NOMO-1 (cell line): ENCODE measurements at regions not wholly inside any gene's neighbourhood (a gene's known extent, or its start where the extent isn't known, plus 50 kb on each side); places are given as distances from the start of the nearest gene placed in this dataset.
A peak's percentile ranks its signal among the peaks of the same experiment; 100 is the strongest.

ENCODE experiments used
- DNase-seq, 2 experiments: peaks; one replicate each; lab custom pipeline; 2025; ENCODE audit not compliant: unreplicated experiment in 2 of 2; lab: John Stamatoyannopoulos, UW

DNA sequence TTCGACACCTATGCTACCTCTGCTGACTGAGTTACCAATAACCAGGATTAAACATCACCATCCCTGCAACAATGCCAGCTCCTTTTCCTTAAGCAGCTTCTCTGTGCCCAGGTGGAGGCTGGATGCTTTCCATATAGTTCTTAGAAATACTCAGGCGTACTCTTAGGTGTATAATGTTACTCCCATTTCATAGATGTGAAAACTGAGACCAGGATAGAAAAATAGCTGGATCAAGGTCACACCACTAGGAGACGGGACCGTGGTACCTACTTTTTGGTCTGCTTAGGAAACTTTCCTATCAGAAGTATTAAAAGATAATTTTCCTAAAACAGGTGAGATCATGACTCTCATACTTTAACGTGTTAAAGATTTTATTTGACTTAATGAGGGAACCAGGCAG lies 141.7 kb upstream of the RPL38 start:
- no peak for DNase-seq

- no peak for DNase-seq
Measured at GRCh38 chr17:74062234-74062633, 141.2 kb upstream of the RPL38 start.

DNA sequence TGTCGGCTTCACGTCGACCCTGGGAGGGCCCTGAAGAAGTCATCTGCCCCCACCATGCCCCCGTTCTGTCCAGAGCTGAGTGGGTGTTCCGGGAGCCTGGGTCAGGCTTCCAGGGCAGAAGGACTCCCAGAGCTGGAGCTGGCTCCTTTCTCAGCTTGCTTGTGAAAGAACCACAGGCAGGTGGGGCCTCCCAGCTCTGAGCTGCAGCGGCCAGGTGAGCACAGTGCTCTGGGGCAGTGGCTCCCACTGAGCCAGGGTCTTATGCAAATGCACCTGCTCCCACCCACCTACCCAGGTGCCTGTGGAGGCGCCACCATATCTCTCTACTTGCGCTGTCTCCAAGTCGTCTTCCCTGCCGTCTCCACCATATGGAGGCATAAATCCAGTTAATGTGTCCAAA lies 140.0 kb upstream of the RPL38 start:
- no peak for DNase-seq

GRCh38 chr17:74070374-74070773 lies 133.1 kb upstream of the RPL38 start:
- no peak for DNase-seq

- DNase-seq = no peak
Measured at GRCh38 chr17:74070998-74071679, 132.3 kb upstream of the RPL38 start.

GRCh38 chr17:74072340-74072739 lies 131.1 kb upstream of the RPL38 start:
- no peak for DNase-seq

- no peak for DNase-seq
Measured at GRCh38 chr17:74076446-74076845, 127.0 kb upstream of the RPL38 start.

DNA sequence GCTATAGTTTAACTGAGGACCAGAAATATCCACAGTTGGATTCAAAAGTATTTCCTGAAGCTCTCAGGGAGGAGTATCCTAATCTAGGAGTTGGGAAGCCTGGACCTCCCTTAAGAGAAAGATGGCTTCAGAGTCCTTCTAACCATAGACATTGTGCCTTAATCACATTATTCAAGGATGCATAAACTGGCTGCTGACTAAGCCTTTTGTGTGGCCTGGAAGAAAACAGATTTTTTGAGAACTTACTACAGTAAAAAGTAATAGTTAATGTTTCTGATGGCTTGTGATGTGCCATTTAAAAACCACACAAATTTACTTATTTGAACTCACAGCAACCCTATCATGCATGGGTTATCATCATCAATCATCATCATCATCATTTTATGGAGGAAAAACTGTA lies 126.2 kb upstream of the RPL38 start:
- no peak for DNase-seq

DNA sequence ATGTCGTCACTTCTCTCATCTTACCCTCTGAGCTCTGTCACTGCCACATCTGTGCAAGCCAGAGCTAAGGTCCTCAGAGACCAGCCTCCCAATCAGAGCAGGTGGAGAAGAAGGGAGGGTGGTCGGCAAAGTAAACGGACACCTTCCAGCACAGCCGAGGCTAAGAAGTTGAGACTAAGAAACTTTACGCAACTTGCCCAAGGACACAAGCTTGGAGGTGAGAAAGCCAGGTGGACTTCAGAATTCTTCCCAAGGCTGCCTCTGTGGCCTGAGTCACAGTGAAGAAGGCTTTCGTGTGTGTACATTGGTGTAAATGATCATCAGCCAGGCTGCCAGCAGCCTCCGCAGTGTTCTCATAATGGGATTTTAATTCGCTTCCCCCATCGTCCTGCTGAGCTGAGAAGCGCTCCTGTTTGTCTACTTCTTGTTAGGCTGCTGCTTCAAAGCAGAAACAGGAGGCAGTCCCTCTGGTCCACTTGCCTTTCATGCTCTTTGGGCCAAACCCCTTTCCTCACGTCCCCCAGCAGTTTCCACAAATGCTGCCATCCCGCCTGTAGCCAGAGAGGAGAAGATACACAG lies 125.0 kb upstream of the RPL38 start:
- no peak for DNase-seq

- no peak for DNase-seq
Measured at GRCh38 chr17:74079537-74080300, 123.8 kb upstream of the RPL38 start.

GRCh38 chr17:74080656-74081582 lies 122.6 kb upstream of the RPL38 start:
- DNase-seq = no peak

- DNase-seq = no peak
Measured at GRCh38 chr17:74082886-74083285, 120.6 kb upstream of the RPL38 start.

GRCh38 chr17:74083321-74083720 lies 120.2 kb upstream of the RPL38 start:
- no peak for DNase-seq

GRCh38 chr17:74085434-74085833 lies 118.0 kb upstream of the RPL38 start:
- no peak for DNase-seq

DNA sequence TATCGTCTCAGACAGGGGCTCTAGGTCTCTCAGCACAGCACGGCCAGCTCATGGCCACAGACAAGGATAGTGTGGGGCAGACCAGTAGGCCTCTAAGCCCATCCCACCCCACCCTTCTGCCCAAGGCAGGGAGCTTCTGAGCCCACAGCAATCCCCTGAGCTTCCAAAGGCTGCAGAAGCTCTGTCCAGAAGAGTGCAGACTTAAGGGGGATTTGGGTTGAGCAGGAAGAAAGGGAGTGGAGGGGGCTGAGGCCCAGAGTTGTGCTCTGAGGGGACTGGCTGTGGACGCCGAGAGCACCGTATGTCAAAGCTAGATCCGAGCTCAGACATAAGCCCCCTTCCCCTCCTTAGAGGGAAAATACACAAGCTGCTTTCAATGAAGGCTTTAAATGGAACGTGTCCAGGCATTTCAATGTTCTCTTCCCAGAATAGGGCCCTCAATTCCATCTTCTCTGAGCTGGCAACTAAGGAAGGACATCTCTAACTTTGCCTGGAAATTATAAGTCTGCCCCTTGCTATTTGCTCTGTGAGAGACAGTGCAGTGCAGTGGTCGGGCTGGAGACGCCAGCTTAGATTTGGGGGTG lies 116.4 kb upstream of the RPL38 start:
- DNase-seq = no peak

DNA sequence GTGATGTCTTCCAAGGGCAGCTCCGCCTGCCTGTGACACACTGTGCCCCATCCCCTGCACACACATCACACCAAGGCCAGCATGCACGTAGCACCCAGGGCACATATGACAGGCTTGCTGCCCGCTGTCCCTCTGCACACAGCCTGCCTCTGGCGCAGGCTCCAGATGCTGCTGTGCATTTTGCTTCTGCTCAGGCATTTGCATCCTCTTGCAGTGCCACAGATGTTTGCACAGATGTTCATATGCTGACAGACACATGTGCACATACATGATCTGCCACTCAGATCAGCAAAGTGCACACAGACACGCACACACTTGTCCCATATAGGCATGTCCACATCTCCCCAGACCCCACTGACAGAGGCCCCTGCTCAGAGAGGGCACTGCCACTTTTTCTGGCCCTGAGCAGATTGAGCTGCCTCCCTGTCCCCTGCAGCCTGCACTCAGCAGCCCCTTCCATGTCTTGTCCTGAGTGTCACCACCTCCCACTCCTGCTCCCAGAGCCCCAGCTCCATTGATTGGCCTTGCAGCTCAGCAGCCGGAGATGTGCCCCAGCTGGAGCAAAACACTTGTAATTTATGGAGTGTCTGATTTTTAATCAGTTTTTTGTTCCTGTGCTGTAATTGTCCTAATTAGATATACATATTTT lies 115.1 kb upstream of the RPL38 start:
- no peak for DNase-seq

DNA sequence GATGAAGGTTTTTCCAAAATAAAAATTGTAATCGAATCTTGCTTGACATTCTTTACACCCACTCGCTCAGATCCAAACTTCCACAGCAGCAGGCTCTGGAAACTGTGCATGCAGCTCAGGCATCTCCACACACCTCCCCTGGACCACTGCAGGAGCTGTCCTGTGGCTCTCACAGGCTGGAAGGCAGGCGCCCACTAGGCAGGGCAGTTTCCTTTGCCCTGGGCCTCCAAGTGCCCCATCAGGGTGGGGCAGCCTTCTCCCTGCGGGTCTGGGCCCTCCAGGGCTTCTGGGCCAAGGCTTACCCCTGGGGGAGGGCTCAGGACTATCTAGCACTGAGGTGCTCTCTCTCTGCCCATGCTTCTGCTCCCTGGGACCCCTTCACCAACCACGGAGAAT lies 114.5 kb upstream of the RPL38 start:
- DNase-seq = no peak

DNA sequence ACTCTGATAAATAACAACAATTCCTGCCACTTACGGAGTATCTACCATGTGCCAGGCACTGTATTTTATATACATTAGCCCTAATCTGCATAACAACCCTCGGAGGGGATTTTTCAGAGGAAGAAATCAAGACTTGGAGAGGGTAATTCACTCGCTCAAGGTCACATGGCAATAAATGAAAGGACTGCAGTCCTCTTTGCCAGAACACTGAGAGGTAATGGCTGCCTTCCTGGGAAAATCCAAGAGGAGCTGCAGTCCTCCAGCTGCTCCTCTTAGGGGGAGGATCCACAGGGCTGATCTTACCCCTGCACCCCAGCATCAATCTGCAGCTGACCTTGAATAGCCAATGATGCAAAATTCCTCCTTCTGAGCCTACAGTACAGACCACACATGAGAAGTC lies 114.1 kb upstream of the RPL38 start:
- DNase-seq = no peak

GRCh38 chr17:74089869-74090464 lies 113.5 kb upstream of the RPL38 start:
- peak; percentile 6 to 7 for DNase-seq

DNA sequence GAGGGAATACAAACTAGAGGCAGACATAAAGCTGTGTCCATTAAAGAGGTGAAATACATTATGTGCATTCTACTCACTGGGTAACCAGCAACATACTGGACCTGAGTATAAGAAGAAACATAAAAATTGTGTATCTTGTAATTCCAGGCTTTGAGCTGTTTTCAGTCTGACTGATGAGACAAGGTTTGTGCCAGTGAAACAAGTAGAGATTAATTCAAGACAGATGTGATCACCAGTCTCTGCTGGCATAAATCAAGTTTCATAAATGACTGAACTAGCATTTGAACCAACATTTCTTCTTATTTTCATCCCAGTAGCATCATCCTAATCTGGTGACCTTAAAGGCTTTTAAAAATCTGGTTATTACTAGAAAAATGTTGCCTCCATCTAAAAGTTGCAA lies 108.8 kb upstream of the RPL38 start:
- DNase-seq = no peak
